GM12878 (cell line): ENCODE measurements at regions not wholly inside any gene's neighbourhood (a gene's known extent, or its start where the extent isn't known, plus 50 kb on each side); places are given as distances from the start of the nearest gene placed in this dataset.

Experiments
- ATAC-seq: fragments of 200-7000 bp; cut with Tn5 transposase; 3 replicates; pipeline ENCODE4 v1.9.1; 2020; ENCODE audit warnings: mild to moderate bottlenecking, moderate library complexity
- BruUV-seq: library from RNA; stranded (reverse); fragments of 400-500 nt; replicated peaks from 2 replicates; lab custom pipeline; 2021; lab: Mats Ljungman, UMichigan
- CTCF ChIA-PET: fragments of 300-600 bp; sonication (Branson Sonifier 250); formaldehyde crosslinking; extraction: SDS; loops from one replicate; lab custom pipeline; 2021; ENCODE audit warnings: inconsistent platforms; lab: Yijun Ruan, JAX
- POLR2A ChIA-PET: fragments of 350-600 bp; formaldehyde crosslinking; extraction: SDS; loops from one replicate; lab custom pipeline; 2021; ENCODE audit warnings: inconsistent platforms; lab: Charles Lee
- RAD21 ChIA-PET: fragments of 300-600 bp; sonication (Branson Sonifier 250); formaldehyde crosslinking; loops from one replicate; lab custom pipeline; 2023; ENCODE audit warnings: antibody characterized with exemption; ENCODE audit not compliant: unreplicated experiment; lab: Charles Lee
- SMC1A ChIA-PET: fragments of 300-600 bp; sonication (Branson Sonifier 250); formaldehyde crosslinking; loops from one replicate; lab custom pipeline; 2023; ENCODE audit not compliant: unreplicated experiment, uncharacterized antibody; lab: Charles Lee
- DNase-seq: peaks from one replicate; pipeline ENCODE4 v3.0.0-alpha.2; 2011; ENCODE audit warnings: low read depth, low spot score
- FAIRE-seq: peaks from 3 replicates; lab custom pipeline; 2011; peaks lifted over from hg19 to GRCh38; lab: Jason Lieb, UNC
- H2AFZ ChIP-seq: 2 replicates; pipeline ENCODE4 v1.6.0; 2011; ENCODE audit warnings: low read depth, low read length, control low read depth; ENCODE audit not compliant: control insufficient read depth
- H3K27ac ChIP-seq: 2 replicates; pipeline ENCODE4 v1.5.1; 2011; ENCODE audit warnings: control low read depth; ENCODE audit not compliant: control insufficient read depth, insufficient read depth
- H3K27me3 ChIP-seq, 2 experiments: replicated peaks in 1 of 2; 2 replicates each; pipeline versions ENCODE4 v1.6.0 to v1.6.1; 2011; ENCODE audit warnings: low read length in 1 of 2; ENCODE audit not compliant: control insufficient read depth in 2 of 2, insufficient read depth in 2 of 2
- H3K36me3 ChIP-seq, 2 experiments: 2 replicates each; pipeline ENCODE4 v1.5.1; 2011; ENCODE audit warnings: low read length in 1 of 2; ENCODE audit not compliant: control insufficient read depth in 2 of 2, insufficient read depth in 2 of 2
- H3K4me1 ChIP-seq: 2 replicates; pipeline ENCODE4 v1.6.1; 2011; ENCODE audit warnings: mild to moderate bottlenecking, low read length, moderate library complexity, mixed read lengths; ENCODE audit not compliant: control insufficient read depth, insufficient read depth
- H3K4me2 ChIP-seq: 2 replicates; pipeline ENCODE4 v1.6.0; 2011; ENCODE audit warnings: control low read depth; ENCODE audit not compliant: control insufficient read depth, insufficient read depth
- H3K4me3 ChIP-seq: fragments of 200-600 bp; sonication (generic); 2 replicates; pipeline ENCODE4 v1.5.1; 2016
- H3K79me2 ChIP-seq: 2 replicates; pipeline ENCODE4 v1.6.0; 2011; ENCODE audit warnings: low read length; ENCODE audit not compliant: control insufficient read depth, insufficient read depth
- H3K9ac ChIP-seq: 2 replicates; pipeline ENCODE4 v1.8.0; 2011; ENCODE audit warnings: low read length, control low read depth, mixed read lengths; ENCODE audit not compliant: control insufficient read depth, insufficient read depth
- H3K9me3 ChIP-seq: replicated peaks from 3 replicates; pipeline ENCODE4 v1.5.1; 2011; ENCODE audit warnings: mild to moderate bottlenecking, low read length; ENCODE audit not compliant: control insufficient read depth, insufficient read depth
- H4K20me1 ChIP-seq: 2 replicates; pipeline ENCODE4 v1.6.0; 2011; ENCODE audit not compliant: control insufficient read depth, insufficient read depth
- CHD2 ChIP-seq: IDR thresholded peaks from 2 replicates; pipeline ENCODE4 v1.6.1; 2011; ENCODE audit warnings: low read depth, low read length, improper control_type of control experiment, borderline replicate concordance
- CHD4 ChIP-seq: fragments of 200-600 bp; sonication (generic); IDR thresholded peaks from 2 replicates; pipeline ENCODE4 v1.6.1; 2016; ENCODE audit warnings: mild to moderate bottlenecking
- CREB1 ChIP-seq: IDR thresholded peaks from 2 replicates; pipeline ENCODE4 v1.6.1; 2012; ENCODE audit warnings: low read depth, mild to moderate bottlenecking, inconsistent platforms
- CREM ChIP-seq: IDR thresholded peaks from 2 replicates; pipeline ENCODE4 v1.6.1; 2014; ENCODE audit warnings: antibody characterized with exemption, low read depth
- FOXK2 ChIP-seq: fragments of 450-650 bp; IDR thresholded peaks from 2 replicates; pipeline ENCODE4 v1.6.1; 2017; ENCODE audit warnings: mild to moderate bottlenecking, moderate library complexity
- HDAC2 ChIP-seq: fragments of 200-600 bp; sonication (generic); IDR thresholded peaks from 2 replicates; pipeline ENCODE4 v1.6.1; 2017
- SMARCA5 ChIP-seq: fragments of 450-650 bp; IDR thresholded peaks from 2 replicates; pipeline ENCODE4 v1.6.1; 2017; ENCODE audit warnings: mild to moderate bottlenecking
- SPI1 ChIP-seq: IDR thresholded peaks from 2 replicates; pipeline ENCODE4 v1.6.1; 2011; ENCODE audit warnings: low read depth, mild to moderate bottlenecking, low read length, moderate library complexity, borderline replicate concordance; ENCODE audit not compliant: insufficient read depth
- ZNF384 ChIP-seq: IDR thresholded peaks from 2 replicates; pipeline ENCODE4 v1.6.1; 2012; ENCODE audit warnings: low read depth, mild to moderate bottlenecking, low read length, improper control_type of control experiment, borderline replicate concordance
- WGBS: methylation state at CpG from one replicate; pipeline ENCODE4 v1.1.6; 2016; ENCODE audit warnings: low lambda C conversion rate; ENCODE audit not compliant: insufficient replicate concordance, insufficient coverage; ENCODE audit errors: missing lambda C conversion rate; 5-methylcytosine and 5-hydroxymethylcytosine counted together
- in situ Hi-C: fragments of 300-500 bp; cut with MboI; formaldehyde crosslinking; loops from 9 replicates; pipeline ENCODE4 v1.14.3; 2018; ENCODE audit warnings: mixed read lengths
- intact Hi-C: fragments of 100-400 bp; cut with micrococcal nuclease; formaldehyde crosslinking; loops from one replicate; pipeline ENCODE4 v1.14.2; 2022; ENCODE audit not compliant: unreplicated experiment
- TF ChIP-seq, protein P1 (sequence below): IDR thresholded peaks from 2 replicates; pipeline ENCODE4 v1.6.1; 2012; ENCODE audit warnings: low read length, inconsistent platforms
- TF ChIP-seq, protein P2 (sequence below): IDR thresholded peaks from 2 replicates; pipeline ENCODE4 v1.6.1; 2012; ENCODE audit warnings: low read depth, low read length, improper control_type of control experiment

DNA sequence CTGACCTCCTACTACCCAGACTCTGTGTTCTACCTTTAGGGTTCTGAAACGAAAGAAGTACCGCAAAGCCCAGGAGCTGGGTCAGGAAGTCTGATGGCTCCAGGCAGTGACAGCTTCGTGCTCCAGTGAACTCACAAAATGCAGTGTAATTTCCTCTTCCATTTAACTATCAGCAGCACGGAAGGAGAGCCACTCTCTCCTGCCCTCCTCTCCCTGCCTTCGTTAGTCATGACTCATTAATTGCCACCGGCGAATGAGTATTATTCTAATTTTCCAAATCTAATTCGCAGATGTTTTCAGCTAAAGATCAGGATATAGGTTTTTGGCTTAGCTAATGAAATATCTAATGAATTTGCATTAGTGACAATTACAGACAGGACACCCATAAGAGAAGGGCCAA is 1262.0 kb downstream of the TYW1 start:
- no TSS peak for BruUV-seq
- Histone ChIP-seq H3K36me3 (no peaks in the 10 kb centered on the region), H2AFZ (no peak overlapping the region), H3K4me1 (no peaks in the 10 kb centered on the region), H3K4me3 (no peak overlapping the region), H3K9ac (no peak overlapping the region), H3K4me2 (no peak overlapping the region), H4K20me1 (no peaks in the 10 kb centered on the region), H3K79me2 (no peaks in the 10 kb centered on the region), H3K27ac (no peak overlapping the region), H3K9me3 (no peaks in the 10 kb centered on the region; the same call in 2 of the 3 replicates), H3K27me3 (no peaks in the 10 kb centered on the region)
- ATAC-seq (no peak), FAIRE-seq (no peak), DNase-seq (no peak)
- TF ChIP-seq CREB1: no peak
- RAD21 ChIA-PET: no interaction called here
- intact Hi-C loops (no loop called here), in situ Hi-C loops (no loop called here)
- CTCF ChIA-PET: no interaction called here
- 25% methylated on average over 8 of the region's 8 CpGs for WGBS
- SMC1A ChIA-PET: no interaction called here
- POLR2A ChIA-PET: no interaction called here

DNA sequence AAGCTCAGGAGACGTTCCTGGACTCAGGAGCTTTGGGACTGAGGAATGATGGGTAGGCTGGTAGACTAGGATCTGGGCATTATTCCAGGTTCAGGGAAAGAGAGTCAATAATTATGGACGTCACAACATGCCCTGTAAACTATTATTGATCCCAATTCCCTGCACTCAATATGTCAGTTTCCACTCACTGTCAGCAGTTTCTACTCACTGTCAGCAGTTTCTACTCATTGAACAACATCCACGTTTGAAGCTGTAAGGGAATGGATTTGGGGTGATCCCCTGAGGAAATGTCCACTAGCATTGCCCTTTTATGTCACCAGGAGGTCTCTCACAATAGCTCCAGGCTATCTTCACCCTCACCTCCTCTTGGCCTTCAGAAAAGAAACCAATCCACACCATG is 1268.6 kb downstream of the TYW1 start:
- no peaks in the 10 kb centered on the region for H4K20me1 ChIP-seq
- in situ Hi-C loops (no loop called here), intact Hi-C loops (no loop called here)
- SMC1A ChIA-PET: no interaction called here
- no peak overlapping the region for H3K9ac ChIP-seq
- H3K27ac ChIP-seq: no peak overlapping the region
- FAIRE-seq: no peak
- POLR2A ChIA-PET: no interaction called here
- WGBS: 0% methylated on average over 2 of the region's 3 CpGs
- H2AFZ ChIP-seq: no peak overlapping the region
- CTCF ChIA-PET: interaction anchor here (0.6 kb wide), 1 partner anchor 645 kb away, joined by 3 read pairs; no protein-coding TSS in a partner anchor
- RAD21 ChIA-PET: no interaction called here
- no peak for TF ChIP-seq HDAC2
- TF ChIP-seq ZNF384: no peak
- TF ChIP-seq, protein P1, sequence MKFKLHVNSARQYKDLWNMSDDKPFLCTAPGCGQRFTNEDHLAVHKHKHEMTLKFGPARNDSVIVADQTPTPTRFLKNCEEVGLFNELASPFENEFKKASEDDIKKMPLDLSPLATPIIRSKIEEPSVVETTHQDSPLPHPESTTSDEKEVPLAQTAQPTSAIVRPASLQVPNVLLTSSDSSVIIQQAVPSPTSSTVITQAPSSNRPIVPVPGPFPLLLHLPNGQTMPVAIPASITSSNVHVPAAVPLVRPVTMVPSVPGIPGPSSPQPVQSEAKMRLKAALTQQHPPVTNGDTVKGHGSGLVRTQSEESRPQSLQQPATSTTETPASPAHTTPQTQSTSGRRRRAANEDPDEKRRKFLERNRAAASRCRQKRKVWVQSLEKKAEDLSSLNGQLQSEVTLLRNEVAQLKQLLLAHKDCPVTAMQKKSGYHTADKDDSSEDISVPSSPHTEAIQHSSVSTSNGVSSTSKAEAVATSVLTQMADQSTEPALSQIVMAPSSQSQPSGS: no peak
- no peak for TF ChIP-seq CHD4
- no peak for TF ChIP-seq CREM
- TF ChIP-seq CHD2: no peak
- TF ChIP-seq SPI1: no peak
- TF ChIP-seq SMARCA5: no peak
- TF ChIP-seq FOXK2: no peak
- TF ChIP-seq, protein P2, sequence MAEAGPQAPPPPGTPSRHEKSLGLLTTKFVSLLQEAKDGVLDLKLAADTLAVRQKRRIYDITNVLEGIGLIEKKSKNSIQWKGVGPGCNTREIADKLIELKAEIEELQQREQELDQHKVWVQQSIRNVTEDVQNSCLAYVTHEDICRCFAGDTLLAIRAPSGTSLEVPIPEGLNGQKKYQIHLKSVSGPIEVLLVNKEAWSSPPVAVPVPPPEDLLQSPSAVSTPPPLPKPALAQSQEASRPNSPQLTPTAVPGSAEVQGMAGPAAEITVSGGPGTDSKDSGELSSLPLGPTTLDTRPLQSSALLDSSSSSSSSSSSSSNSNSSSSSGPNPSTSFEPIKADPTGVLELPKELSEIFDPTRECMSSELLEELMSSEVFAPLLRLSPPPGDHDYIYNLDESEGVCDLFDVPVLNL: no peak
- no peak overlapping the region for H3K4me3 ChIP-seq
- H3K4me2 ChIP-seq: no peak overlapping the region
- no peaks in the 10 kb centered on the region for H3K4me1 ChIP-seq
- no peaks in the 10 kb centered on the region for H3K27me3 ChIP-seq
- peaks cover 1% of the 10 kb centered on the region; the same call in 2 of the 3 replicates for H3K9me3 ChIP-seq
- no peak for DNase-seq
- no peaks in the 10 kb centered on the region for H3K36me3 ChIP-seq
- no peaks in the 10 kb centered on the region for H3K79me2 ChIP-seq
- no peak for ATAC-seq
- BruUV-seq: no TSS peak
